T-cell (primary cell): ENCODE measurements at regions not wholly inside any gene's neighbourhood (a gene's known extent, or its start where the extent isn't known, plus 50 kb on each side); places are given as distances from the start of the nearest gene placed in this dataset.

Experiments
- ATAC-seq, 4 experiments: fragments of 200-7000 bp in 3 of 4; fragments of 150-1000 bp in 1 of 4; cut with Tn5 transposase; replicated peaks in 1 of 4; 1 replicate in 3 of 4; 2 replicates in 1 of 4; pipeline ENCODE4 v1.10.0; 2021; ENCODE audit warnings: moderate library complexity in 3 of 4, mild to moderate bottlenecking in 2 of 4, moderate number of reproducible peaks in 1 of 4
- CTCF ChIA-PET, 2 donors: fragments of 300-600 bp; sonication (Branson Sonifier 250); formaldehyde crosslinking; loops; one replicate each; lab custom pipeline; 2022; ENCODE audit warnings: antibody characterized with exemption in 2 of 2; lab: Charles Lee
- POLR2A ChIA-PET, 2 donors: fragments of 300-600 bp; sonication (Branson Sonifier 250); formaldehyde crosslinking; loops; one replicate each; lab custom pipeline; 2022; ENCODE audit warnings: antibody characterized with exemption in 2 of 2; lab: Charles Lee
- DNase-seq, 35 experiments: peaks; one replicate each; pipeline versions ENCODE4 v3.0.0 to v3.0.0-alpha.2; 2013 to 2023
- H3K27ac ChIP-seq: one replicate; pipeline ENCODE4 v1.5.1; 2013; ENCODE audit warnings: low read length
- H3K27me3 ChIP-seq, 2 experiments: replicated peaks in 1 of 2; 1 replicate in 1 of 2; 2 replicates in 1 of 2; pipeline versions ENCODE4 v1.6.1 to v1.7.0; 2013; ENCODE audit warnings: low read length in 1 of 2, mixed read lengths in 1 of 2; ENCODE audit not compliant: control insufficient read depth in 2 of 2, insufficient read depth in 2 of 2; ENCODE audit errors: extremely low read depth in 1 of 2
- H3K36me3 ChIP-seq, 2 donors: 1 replicate in 1 of 2; 2 replicates in 1 of 2; pipeline versions ENCODE4 v1.6.1 to v1.7.0; 2013; ENCODE audit warnings: low read length in 1 of 2; ENCODE audit not compliant: control insufficient read depth in 2 of 2, insufficient read depth in 1 of 2; ENCODE audit errors: extremely low read depth in 1 of 2
- H3K4me1 ChIP-seq, 2 experiments: 1 replicate in 1 of 2; 2 replicates in 1 of 2; pipeline versions ENCODE4 v1.6.1 to v1.7.0; 2013; ENCODE audit warnings: low read length in 2 of 2, mixed read lengths in 1 of 2; ENCODE audit not compliant: insufficient read depth in 2 of 2, control insufficient read depth in 1 of 2; ENCODE audit errors: extremely low read depth in 1 of 2
- H3K4me3 ChIP-seq, 2 donors: 1 replicate in 1 of 2; 2 replicates in 1 of 2; pipeline versions ENCODE4 v1.5.1 to v1.7.0; 2013; ENCODE audit warnings: mild to moderate bottlenecking in 2 of 2, low read length in 1 of 2, moderate library complexity in 1 of 2; ENCODE audit not compliant: control insufficient read depth in 1 of 2; ENCODE audit errors: extremely low read depth in 1 of 2
- H3K9me3 ChIP-seq: 2 replicates; pipeline ENCODE4 v1.7.0; 2013
- H3K27ac Mint-ChIP-seq, 2 donors: one replicate each; pipeline ENCODE4 v1.8.0; 2020 to 2021; ENCODE audit warnings: mild to moderate bottlenecking in 2 of 2, mixed read lengths in 2 of 2
- H3K27me3 Mint-ChIP-seq, 2 donors: one replicate each; pipeline ENCODE4 v1.8.0; 2021 to 2022; ENCODE audit warnings: mixed read lengths in 2 of 2
- H3K36me3 Mint-ChIP-seq: one replicate; pipeline ENCODE4 v1.8.0; 2021; ENCODE audit warnings: mixed read lengths
- H3K4me1 Mint-ChIP-seq, 3 donors: one replicate each; pipeline ENCODE4 v1.8.0; 2020 to 2022; ENCODE audit warnings: mixed read lengths in 3 of 3, mild to moderate bottlenecking in 1 of 3
- H3K4me3 Mint-ChIP-seq, 3 donors: one replicate each; pipeline ENCODE4 v1.8.0; 2020 to 2022; ENCODE audit warnings: mild to moderate bottlenecking in 3 of 3, mixed read lengths in 3 of 3, moderate library complexity in 3 of 3
- H3K9me3 Mint-ChIP-seq, 3 donors: one replicate each; pipeline ENCODE4 v1.8.0; 2020 to 2022; ENCODE audit warnings: mixed read lengths in 3 of 3
- WGBS: methylation state at CpG from one replicate; pipeline ENCODE4 v1.1.5; 2013; ENCODE audit warnings: missing lambda C conversion rate; ENCODE audit not compliant: insufficient coverage; 5-methylcytosine and 5-hydroxymethylcytosine counted together

DNA sequence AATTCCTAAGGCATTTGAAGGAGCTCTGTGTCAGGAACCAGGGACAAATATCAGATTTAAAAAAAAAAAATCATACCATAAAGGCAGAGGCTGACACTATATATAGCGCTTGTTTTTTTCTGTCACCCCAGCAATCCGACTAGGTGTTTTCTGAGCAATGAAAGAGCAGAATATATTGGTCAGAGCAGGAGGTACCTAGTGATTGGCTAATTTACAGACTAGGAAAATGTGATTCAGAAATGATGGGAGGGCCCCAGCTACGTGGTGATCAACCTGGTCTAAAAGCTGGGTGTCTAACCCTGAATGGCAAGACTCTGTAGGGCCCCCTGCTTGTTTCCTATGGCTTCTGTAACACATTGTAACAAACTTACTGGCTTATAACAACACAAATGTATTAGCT, 195.5 kb upstream of the XYLT1 start:
- no peaks in the 10 kb centered on the region for H3K27me3 ChIP-seq
- H3K4me3 ChIP-seq = no peak overlapping the region
- Mint-ChIP-seq H3K27me3 (peaks cover 5 to 13% of the 10 kb centered on the region in 2 donors), H3K4me1 (no peaks in the 10 kb centered on the region), H3K4me3 (no peak overlapping the region), H3K9me3 (no peaks in the 10 kb centered on the region), H3K27ac (no peak overlapping the region), H3K36me3 (no peaks in the 10 kb centered on the region)
- POLR2A ChIA-PET = no interaction called here
- H3K4me1 ChIP-seq = no peaks in the 10 kb centered on the region
- ATAC-seq (no peak), DNase-seq (no peak)
- no peaks in the 10 kb centered on the region for H3K9me3 ChIP-seq
- no peaks in the 10 kb centered on the region for H3K36me3 ChIP-seq
- no CpG with 5 or more reads among the region's 3 CpGs for WGBS
- H3K27ac ChIP-seq = no peak overlapping the region
- CTCF ChIA-PET = no interaction called here

DNA sequence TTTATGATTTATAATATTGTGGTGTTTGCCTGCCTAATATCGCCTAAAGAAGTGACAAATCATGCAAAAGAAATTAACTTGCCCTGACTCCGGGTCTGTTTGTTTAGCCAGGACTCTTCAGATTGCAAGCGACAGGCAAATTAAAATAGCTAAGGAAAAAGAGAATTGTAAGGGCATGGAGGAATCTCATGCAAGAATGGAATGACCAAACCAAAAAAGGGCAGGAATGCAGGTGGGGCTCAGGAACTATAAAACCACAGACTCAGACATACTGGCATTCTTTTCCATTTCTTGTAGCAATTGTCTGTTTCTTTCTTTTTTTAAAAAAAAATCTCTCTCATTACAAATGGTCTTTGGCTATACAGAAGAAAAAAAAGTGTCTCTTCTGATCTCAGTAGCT, 188.1 kb upstream of the XYLT1 start:
- no peak overlapping the region for H3K4me3 ChIP-seq
- H3K27me3 ChIP-seq = peaks cover 0 to under 1% of the 10 kb centered on the region in 2 experiments
- no peak for ATAC-seq
- CTCF ChIA-PET = interaction anchor here in 1 of 2 donors (0.6 kb wide), 1 partner anchor 64 kb away, joined by 6 read pairs; no protein-coding TSS in a partner anchor
- no peak overlapping the region for H3K4me3 Mint-ChIP-seq
- 69% methylated on average over 2 of the region's 3 CpGs for WGBS
- H3K36me3 ChIP-seq = no peaks in the 10 kb centered on the region
- no peak overlapping the region for H3K27ac ChIP-seq
- POLR2A ChIA-PET = no interaction called here
- DNase-seq = no peak
- H3K27ac Mint-ChIP-seq = no peak overlapping the region
- H3K9me3 Mint-ChIP-seq = no peaks in the 10 kb centered on the region
- peaks cover 15 to 19% of the 10 kb centered on the region in 2 donors for H3K27me3 Mint-ChIP-seq
- H3K36me3 Mint-ChIP-seq = no peaks in the 10 kb centered on the region
- H3K4me1 Mint-ChIP-seq = peaks cover 0 to 11% (median 0%) of the 10 kb centered on the region in 3 donors
- no peaks in the 10 kb centered on the region for H3K9me3 ChIP-seq
- no peaks in the 10 kb centered on the region for H3K4me1 ChIP-seq

DNA sequence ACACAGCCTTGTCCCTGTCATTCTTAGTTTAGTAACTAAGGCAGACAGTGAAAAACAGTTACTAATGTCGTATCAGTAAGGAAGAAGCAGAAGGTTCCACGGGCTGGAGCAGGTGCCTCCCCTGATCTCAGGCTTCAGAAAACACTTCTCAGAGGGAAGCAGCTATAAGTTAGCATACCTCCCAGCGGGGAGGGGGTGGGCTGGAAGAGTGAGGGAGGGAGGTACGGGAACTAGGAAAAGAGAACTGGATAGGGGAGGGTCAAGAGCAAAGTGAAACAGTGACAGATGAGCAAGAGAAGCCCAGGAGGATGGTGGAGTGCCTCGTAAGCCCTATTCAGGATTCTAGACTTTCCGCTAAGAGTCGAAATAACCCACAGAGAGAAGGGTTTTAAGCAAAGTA, 186.3 kb upstream of the XYLT1 start:
- Mint-ChIP-seq H3K4me3 (no peak overlapping the region), H3K27ac (no peak overlapping the region), H3K4me1 (peaks cover 0 to 11% (median 0%) of the 10 kb centered on the region in 3 donors), H3K36me3 (no peaks in the 10 kb centered on the region), H3K9me3 (no peaks in the 10 kb centered on the region), H3K27me3 (peaks cover 17 to 25% of the 10 kb centered on the region in 2 donors)
- ChIA-PET CTCF (no interaction called here), POLR2A (no interaction called here)
- 47% methylated on average over 5 of the region's 7 CpGs for WGBS
- H3K36me3 ChIP-seq = no peaks in the 10 kb centered on the region
- no peak overlapping the region for H3K4me3 ChIP-seq
- H3K27me3 ChIP-seq = peaks cover 3 to 8% of the 10 kb centered on the region in 2 experiments
- H3K9me3 ChIP-seq = no peaks in the 10 kb centered on the region
- DNase-seq = no peak
- H3K4me1 ChIP-seq = no peaks in the 10 kb centered on the region
- H3K27ac ChIP-seq = no peak overlapping the region
- ATAC-seq = no peak

DNA sequence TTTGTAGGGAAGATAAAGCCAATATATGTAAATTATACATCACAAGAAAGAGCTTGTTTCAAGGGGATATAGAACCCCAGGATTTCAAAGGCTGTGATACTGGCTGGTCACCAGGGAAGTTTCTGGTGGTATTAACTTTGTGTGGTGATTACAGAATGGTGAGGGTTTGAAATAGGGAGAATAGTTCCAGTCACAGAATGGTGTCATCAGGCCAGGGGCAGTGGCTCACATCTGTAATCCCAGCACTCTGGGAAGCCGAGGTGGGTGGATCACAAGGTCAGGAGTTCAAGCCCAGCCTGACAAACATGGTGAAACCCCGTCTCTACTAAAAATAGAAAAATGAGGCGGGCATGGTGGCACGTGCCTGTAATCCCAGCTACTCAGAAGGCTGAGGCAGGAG, 183.8 kb upstream of the XYLT1 start:
- ATAC-seq = no peak
- no peaks in the 10 kb centered on the region for H3K4me1 ChIP-seq
- no peaks in the 10 kb centered on the region for H3K9me3 ChIP-seq
- no peak overlapping the region for H3K27ac ChIP-seq
- WGBS = no CpG with 5 or more reads among the region's 4 CpGs
- ChIA-PET CTCF (no interaction called here), POLR2A (no interaction called here)
- Mint-ChIP-seq H3K9me3 (no peaks in the 10 kb centered on the region), H3K4me3 (no peak overlapping the region), H3K27ac (no peak overlapping the region), H3K27me3 (peaks cover 25 to 32% of the 10 kb centered on the region in 2 donors), H3K4me1 (peaks cover 0 to 11% (median 0%) of the 10 kb centered on the region in 3 donors), H3K36me3 (no peaks in the 10 kb centered on the region)
- H3K27me3 ChIP-seq = peaks cover 3 to 17% of the 10 kb centered on the region in 2 experiments
- no peak for DNase-seq
- no peaks in the 10 kb centered on the region for H3K36me3 ChIP-seq
- no peak overlapping the region for H3K4me3 ChIP-seq

DNA sequence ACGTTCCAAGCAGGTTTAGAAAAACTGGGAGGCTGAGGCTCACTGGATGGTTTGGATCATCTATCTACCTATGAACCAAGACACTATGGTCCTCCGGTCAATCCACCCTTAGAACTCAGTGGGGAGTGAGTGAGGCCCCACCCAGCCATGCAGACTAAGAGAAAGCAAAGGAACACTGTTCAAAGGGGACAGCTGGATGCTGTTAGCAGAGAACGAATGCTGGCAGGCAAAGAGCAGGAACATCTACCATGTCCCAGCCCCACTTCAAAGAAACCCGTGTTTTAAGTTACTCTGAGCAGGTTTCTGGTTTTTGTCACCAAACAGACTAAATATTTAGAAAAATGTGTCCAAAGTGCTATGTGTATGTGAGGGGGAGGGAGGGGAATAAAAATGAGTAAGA, 183.4 kb upstream of the XYLT1 start:
- CTCF ChIA-PET = no interaction called here
- peaks cover 0 to 11% (median 0%) of the 10 kb centered on the region in 3 donors for H3K4me1 Mint-ChIP-seq
- H3K27me3 ChIP-seq = peaks cover 3 to 17% of the 10 kb centered on the region in 2 experiments
- H3K9me3 Mint-ChIP-seq = no peaks in the 10 kb centered on the region
- POLR2A ChIA-PET = no interaction called here
- no peaks in the 10 kb centered on the region for H3K4me1 ChIP-seq
- H3K4me3 ChIP-seq = no peak overlapping the region
- H3K27me3 Mint-ChIP-seq = peaks cover 25 to 32% of the 10 kb centered on the region in 2 donors
- no peaks in the 10 kb centered on the region for H3K36me3 ChIP-seq
- no peaks in the 10 kb centered on the region for H3K9me3 ChIP-seq
- no peak for ATAC-seq
- DNase-seq = no peak
- no peak overlapping the region for H3K27ac Mint-ChIP-seq
- no peak overlapping the region for H3K27ac ChIP-seq
- no peaks in the 10 kb centered on the region for H3K36me3 Mint-ChIP-seq
- WGBS = 80% methylated on average over 1 of the region's 4 CpGs
- H3K4me3 Mint-ChIP-seq = no peak overlapping the region

DNA sequence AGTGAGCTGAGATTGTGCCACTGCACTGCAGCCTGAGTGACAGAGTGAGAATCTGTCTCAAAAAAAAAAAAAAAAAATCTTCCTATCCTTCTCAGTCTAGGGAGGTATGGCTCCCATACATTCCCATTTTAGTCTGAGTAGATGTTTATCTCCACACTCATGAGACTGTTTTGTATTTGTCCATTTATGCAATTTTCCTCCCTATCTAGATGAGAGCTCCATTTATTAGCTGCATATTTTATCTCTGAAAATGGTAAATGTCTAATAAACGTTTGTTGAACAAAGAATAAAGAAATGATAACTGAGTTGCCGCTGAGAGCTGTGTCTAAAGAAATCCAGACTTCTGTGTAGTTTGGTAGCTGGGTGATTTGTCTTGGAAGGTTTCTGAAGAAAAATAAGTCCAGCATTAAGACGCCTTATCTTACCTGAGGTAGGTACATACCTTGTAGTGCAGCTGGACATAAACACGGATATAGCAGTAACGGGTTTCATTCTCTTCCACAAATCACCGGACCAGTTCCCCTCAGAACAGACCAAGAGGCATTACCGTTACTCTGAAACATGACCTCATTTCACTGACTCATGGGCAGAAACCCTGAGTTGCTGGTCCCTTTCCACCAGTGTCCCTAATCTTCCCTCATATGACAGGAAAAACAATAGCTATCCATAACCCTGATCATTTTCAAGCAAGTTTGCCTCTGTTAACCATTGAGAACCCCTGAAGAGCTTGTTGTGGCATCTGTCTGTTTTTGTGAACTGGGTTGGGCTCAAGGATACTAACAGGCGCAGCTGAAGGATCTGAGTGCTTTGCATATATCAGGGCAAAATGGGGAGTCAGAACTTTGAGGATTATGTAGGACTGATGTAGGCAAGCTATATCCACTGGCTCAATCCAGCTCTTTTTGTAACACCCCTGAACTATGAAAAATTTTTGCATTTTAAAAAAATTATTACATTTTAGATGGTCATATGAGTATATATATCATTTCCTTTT, 177.4 kb upstream of the XYLT1 start:
- no peak for ATAC-seq
- H3K27ac ChIP-seq = no peak overlapping the region
- no peaks in the 10 kb centered on the region for H3K36me3 Mint-ChIP-seq
- peaks cover 0 to 6% (median 4%) of the 10 kb centered on the region in 3 donors for H3K9me3 Mint-ChIP-seq
- H3K36me3 ChIP-seq = no peaks in the 10 kb centered on the region
- peaks cover 18 to 19% of the 10 kb centered on the region in 2 donors for H3K27me3 Mint-ChIP-seq
- no peaks in the 10 kb centered on the region for H3K4me1 Mint-ChIP-seq
- peaks cover 3 to 12% of the 10 kb centered on the region in 2 experiments for H3K27me3 ChIP-seq
- POLR2A ChIA-PET = interaction anchor here in 1 of 2 donors (0.6 kb wide), 1 partner anchor 329 kb away, joined by 3 read pairs; no protein-coding TSS in a partner anchor
- no peak overlapping the region for H3K4me3 ChIP-seq
- CTCF ChIA-PET = no interaction called here
- no peaks in the 10 kb centered on the region for H3K9me3 ChIP-seq
- no peaks in the 10 kb centered on the region for H3K4me1 ChIP-seq
- no peak overlapping the region for H3K4me3 Mint-ChIP-seq
- DNase-seq = no peak
- H3K27ac Mint-ChIP-seq = no peak overlapping the region
- 83% methylated on average over 5 of the region's 8 CpGs for WGBS
